ENCODE measurements at regions not wholly inside any gene's neighbourhood (a gene's known extent, or its start where the extent isn't known, plus 50 kb on each side); places are given as distances from the start of the nearest gene placed in this dataset.

DNA sequence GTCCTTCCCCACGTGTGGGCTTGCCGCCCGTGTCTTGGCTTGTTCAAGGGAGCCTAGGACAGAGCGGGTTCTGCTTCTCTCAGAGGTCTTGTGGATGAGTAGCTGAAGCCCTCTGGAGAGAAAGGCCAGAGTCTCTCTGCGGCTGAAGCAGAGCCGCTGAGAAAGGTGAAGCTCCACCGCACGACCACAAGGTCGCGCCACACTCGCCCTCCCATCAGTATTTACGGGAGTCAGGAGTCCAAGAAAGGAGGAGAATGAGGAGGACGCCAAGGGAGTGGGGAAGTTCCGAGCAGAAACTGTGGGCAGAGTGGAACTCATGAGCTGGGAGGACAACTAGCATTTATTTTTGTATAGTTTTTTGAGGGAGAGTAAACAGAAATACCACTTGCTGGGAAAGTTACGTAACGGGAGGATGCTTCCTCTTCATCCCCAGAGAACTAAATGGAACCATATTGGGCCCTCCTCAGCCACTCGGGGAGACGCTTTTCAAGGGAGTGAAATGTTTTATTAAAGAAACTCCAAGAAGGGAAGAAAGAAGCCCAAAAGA lies 51.6 kb upstream of the HAO2 start:
- TF ChIP-seq, protein P1, sequence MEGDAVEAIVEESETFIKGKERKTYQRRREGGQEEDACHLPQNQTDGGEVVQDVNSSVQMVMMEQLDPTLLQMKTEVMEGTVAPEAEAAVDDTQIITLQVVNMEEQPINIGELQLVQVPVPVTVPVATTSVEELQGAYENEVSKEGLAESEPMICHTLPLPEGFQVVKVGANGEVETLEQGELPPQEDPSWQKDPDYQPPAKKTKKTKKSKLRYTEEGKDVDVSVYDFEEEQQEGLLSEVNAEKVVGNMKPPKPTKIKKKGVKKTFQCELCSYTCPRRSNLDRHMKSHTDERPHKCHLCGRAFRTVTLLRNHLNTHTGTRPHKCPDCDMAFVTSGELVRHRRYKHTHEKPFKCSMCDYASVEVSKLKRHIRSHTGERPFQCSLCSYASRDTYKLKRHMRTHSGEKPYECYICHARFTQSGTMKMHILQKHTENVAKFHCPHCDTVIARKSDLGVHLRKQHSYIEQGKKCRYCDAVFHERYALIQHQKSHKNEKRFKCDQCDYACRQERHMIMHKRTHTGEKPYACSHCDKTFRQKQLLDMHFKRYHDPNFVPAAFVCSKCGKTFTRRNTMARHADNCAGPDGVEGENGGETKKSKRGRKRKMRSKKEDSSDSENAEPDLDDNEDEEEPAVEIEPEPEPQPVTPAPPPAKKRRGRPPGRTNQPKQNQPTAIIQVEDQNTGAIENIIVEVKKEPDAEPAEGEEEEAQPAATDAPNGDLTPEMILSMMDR (IDR thresholded peaks at IDR 0.05; ENCODE audit: low read depth, low read length) = no peak
- no peak for DNase-seq (ENCODE audit: low read depth in 2 of 2)

DNA sequence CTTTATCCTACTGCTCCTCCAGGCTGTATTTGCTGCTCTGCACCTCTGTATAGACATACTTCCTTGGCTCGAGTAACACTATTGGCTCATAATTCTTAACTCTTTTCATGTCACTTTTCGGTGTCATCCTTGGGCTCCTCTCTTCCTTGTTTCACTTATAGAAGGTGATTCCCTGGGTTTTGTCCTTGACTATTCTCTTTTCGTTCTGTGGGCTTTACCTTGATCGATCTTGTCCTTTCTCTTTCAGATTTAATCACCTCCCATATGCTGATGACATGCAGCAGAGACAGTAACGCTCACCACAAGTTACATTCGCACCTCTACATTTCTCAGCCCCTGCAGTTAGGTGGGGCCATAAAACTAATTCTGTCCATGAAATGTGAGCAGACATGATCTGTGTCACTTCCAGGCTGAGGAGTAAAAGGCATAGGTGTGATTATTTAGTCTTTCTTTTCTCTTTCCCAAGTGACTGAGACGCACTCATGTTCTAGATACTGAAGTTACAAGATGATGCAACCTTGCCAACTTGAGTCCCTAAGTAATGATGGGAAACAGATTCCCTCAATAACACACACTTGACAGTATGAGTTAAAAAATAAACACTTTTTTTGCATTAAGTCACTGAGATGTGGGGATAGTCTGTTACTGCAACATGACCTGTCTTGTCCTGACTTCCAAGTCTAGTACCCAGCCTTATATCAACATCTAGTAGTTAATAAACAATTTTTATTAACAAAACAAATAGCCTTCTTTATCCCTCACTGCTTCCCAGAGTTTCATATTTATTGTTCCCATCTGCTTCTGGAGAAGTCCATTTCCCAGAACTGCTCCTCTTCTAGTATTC lies 49.9 kb upstream of the HAO2 start:
- TF ChIP-seq, protein P1 (IDR thresholded peaks at IDR 0.05; ENCODE audit: low read depth, low read length) = no peak
- H3K4me3 ChIP-seq (replicated peaks in 1 of 2; ENCODE audit: low read depth in 2 of 2, low read length in 2 of 2) = no peak overlapping the region
- no peak for DNase-seq (ENCODE audit: low read depth in 2 of 2)

More for the DNA sequence above, 51.6 kb upstream of the HAO2 start:
- no peak overlapping the region for H3K4me3 ChIP-seq (replicated peaks in 1 of 2; ENCODE audit: low read depth in 2 of 2, low read length in 2 of 2)
